Epidermal melanocyte (primary cell): ENCODE measurements at regions not wholly inside any gene's neighbourhood (a gene's known extent, or its start where the extent isn't known, plus 50 kb on each side); places are given as distances from the start of the nearest gene placed in this dataset.
"Not testable (repeated sequence)": the region's sequence is repeated elsewhere in the genome, so short reads cannot be mapped to it uniquely, and the experiment has no call there.

Experiments
- DNase-seq: peaks from one replicate; pipeline ENCODE4 v3.0.0; 2011; ENCODE audit warnings: low spot score; ENCODE audit not compliant: insufficient read length

DNA sequence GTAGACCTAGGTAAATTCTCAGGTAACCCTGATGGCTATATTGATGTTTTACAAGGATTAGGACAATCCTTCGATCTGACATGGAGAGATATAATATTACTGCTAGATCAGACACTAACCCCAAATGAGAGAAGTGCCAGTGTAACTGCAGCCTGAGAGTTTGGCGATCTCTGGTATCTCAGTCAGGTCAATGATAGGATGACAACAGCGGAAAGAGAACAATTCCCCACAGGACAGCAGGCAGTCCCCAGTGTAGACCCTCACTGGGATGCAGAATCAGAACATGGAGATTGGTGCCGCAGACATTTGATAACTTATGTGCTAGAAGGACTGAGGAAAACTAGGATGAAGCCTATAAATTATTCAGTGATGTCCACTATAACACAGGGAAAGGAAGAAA is 228.4 kb upstream of the CWC22 start:
- DNase-seq: not testable (repeated sequence)

DNA sequence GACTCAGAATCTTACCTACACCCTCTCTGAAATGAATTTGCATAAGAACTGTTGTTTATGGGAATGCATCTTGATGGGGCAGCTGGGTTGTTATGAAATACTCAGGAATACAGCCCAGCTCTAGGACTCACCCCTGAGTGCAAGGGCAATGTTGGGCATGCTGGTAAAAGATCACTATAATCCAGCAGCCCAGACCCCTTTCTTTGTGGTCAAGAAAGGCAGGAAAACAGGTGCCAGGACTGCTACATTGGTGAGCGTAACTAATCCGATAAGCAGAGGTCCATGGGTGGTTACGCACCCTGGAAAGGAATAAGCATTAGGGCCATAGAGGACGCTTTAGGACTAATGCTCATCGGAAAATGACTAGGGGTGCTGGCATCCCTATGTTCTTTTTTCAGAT is 227.9 kb upstream of the CWC22 start:
- not testable (repeated sequence) for DNase-seq

GRCh38 chr2:180231015-180231414 is 223.9 kb upstream of the CWC22 start:
- no peak for DNase-seq

DNA sequence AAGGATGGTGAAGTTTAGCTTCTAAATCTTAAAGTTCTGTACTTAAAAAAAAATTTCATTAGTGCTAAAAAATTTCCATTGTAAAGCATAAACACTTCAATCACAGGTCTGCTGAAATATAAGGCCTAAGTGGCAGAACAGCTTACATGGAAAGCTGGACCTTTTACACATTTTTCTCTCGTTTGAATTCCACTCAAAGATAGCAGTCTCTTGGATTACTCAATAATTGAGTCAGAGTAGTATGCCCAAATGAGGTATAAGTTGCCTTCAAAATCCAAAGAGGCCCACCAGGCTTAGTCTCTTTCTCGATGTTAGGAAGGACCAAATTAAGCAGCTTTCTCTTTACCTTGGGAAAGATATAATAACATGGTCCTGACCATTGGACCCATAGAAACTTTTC is 220.4 kb upstream of the CWC22 start:
- no peak for DNase-seq

DNA sequence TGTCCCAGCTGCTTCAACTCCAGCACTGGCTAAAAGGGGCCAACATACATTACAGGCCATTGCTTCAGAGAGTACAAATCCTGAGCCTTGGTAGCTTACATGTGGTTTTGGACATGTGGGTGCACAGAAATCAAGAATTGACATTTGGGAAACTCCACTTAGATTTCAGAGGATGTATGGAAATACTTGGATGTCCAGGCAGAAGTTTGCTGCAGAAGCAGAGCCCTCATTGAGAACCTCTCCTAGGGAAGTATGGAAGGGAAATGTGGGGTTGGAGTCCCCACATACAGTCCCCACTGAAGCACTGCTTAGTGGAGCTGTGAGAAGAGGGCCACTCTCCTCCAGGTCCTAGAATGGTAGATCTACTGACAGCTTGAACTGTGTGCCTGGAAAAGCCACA is 218.0 kb upstream of the CWC22 start:
- no peak for DNase-seq

DNA sequence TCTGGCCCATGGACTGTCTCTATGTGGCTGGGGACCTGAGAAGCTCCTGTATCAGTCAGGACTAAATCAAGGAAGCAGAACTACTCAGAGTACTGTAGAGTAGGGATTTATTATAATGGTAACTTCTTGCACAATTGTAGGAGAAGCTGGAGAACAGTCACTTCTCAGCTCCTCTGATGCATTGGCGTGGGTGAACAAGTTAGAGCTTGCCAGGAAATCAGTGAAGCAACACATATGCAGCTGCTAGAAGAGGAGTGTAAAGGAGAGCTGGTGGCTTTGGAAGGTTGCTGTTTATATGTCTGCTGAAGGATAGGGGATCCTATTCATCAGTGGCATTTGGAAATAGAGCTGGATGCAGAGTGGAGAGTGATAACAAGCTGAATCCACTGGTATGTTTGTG is 215.5 kb upstream of the CWC22 start:
- DNase-seq: peak; percentile 26

GRCh38 chr2:180219491-180219890 is 212.4 kb upstream of the CWC22 start:
- no peak for DNase-seq

- DNase-seq: no peak
Observed at GRCh38 chr2:180208841-180209240, 201.7 kb upstream of the CWC22 start.

GRCh38 chr2:180205621-180206235 is 198.6 kb upstream of the CWC22 start:
- DNase-seq: no peak

- no peak for DNase-seq
Observed at GRCh38 chr2:180203972-180204371, 196.9 kb upstream of the CWC22 start.

DNA sequence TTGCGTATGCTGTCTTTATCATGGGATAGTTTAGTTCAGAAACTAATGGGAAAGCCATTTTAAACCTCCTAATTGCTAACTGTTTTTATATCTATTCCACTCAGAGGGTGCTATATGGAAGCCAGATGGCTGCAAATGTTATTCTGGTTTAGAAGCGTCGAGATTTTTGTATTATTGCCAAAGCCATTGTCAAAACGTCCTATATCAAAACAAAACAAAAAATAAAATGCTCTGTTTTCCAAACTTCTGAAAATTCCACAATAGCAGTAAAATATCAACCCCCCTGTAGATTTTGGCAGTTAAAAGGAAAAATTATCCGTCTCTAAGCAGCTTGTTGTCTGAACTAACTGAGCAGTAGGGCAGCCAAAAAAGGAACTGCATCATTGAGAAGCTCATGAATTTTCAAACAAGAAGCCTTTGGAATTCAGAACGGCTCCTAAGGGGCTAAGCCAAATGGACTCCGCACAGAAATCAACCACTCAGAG is 195.4 kb upstream of the CWC22 start:
- no peak for DNase-seq

GRCh38 chr2:180196419-180196977 is 189.4 kb upstream of the CWC22 start:
- DNase-seq: no peak

DNA sequence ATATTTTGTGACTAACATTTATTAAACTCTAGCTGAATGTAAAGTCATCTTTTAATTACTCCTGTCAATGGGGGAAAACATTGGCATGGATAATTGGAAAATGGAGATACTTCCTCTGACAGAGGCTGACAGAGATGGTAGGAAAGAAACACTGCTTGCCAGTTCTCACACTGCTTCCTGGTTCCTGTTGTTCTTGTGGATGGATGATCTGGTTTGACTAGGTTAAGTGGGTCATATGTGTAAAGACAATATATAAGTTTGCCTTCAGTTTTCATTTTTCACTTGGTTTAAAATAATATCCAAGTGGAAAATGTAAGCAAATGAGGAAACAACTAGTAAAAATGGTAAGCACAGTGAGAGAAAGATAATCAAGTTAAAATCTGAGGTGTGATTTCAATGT is 188.8 kb upstream of the CWC22 start:
- DNase-seq: no peak

DNA sequence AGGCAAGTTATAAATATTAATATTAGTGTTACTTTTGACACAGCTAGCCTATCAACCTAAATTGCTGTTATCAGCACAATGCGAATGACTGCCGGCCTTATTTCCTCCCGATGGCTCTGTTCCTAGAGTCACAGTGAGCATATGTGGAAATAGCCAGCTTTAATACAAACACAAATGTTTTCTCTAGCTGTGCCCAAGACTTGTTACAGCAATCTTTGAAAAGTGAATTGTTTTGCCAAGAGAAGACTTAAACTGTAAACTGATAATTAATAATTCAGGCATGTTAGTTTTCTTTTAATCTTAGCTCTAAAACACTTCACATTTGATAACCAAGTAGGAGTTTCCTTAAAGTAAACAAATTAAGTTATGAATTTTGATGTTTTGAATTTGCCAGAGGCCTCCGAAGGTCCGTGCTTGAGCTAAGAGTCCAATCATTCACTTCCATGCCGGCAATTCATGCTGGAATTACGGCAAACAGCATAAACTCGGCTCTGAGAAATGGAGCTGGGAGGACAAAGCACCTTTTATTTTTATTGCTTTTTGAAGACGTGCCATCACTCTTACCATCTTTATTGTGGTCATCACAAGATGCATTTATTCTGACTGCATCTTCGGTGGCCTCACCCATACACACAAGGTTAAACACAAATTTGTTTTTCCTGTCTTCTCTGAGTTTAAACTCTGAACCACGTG is 184.5 kb upstream of the CWC22 start:
- DNase-seq: no peak

GRCh38 chr2:180190851-180191250 is 183.8 kb upstream of the CWC22 start:
- no peak for DNase-seq

- no peak for DNase-seq
Observed at GRCh38 chr2:180187611-180188010, 180.5 kb upstream of the CWC22 start.

DNA sequence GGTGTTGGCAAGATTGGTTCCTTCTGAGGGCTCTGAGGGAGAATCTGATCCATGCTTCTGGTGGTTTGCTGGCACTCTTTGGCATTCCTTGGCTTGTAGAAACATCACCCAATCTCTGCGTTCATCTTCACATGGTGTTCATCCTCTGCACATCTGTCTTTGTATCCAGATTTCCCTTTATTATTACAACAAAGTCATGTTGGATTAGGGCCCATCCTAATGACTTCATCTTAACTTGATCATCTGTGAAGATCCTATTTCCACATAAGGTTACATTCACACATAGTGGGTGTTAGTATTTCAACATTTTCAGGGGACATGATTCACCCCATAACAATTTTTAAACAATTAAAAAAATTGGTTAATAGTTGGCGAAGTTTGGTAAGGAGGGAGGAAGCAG is 177.4 kb upstream of the CWC22 start:
- no peak for DNase-seq

GRCh38 chr2:180180511-180180910 is 173.4 kb upstream of the CWC22 start:
- no peak for DNase-seq

GRCh38 chr2:180177534-180177933 is 170.4 kb upstream of the CWC22 start:
- no peak for DNase-seq

DNA sequence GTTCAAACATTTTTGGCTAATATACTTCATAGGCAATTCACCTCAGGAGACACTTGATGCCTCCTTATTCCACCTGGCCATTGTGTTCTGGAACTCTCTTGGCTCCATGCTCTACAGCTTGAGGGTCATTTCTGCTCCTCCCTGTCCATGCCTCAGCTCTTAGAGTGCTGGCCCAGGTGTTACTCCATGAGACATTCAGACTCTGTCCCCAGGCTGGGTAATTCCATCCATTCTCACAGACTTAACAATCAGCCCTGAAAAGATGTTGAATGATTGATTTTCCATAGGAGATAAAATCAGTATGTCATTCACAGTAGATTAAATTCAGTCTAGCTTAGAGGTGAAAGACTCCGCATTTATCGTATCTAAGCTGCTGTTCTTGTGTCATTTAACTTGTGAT is 168.6 kb upstream of the CWC22 start:
- DNase-seq: no peak

DNA sequence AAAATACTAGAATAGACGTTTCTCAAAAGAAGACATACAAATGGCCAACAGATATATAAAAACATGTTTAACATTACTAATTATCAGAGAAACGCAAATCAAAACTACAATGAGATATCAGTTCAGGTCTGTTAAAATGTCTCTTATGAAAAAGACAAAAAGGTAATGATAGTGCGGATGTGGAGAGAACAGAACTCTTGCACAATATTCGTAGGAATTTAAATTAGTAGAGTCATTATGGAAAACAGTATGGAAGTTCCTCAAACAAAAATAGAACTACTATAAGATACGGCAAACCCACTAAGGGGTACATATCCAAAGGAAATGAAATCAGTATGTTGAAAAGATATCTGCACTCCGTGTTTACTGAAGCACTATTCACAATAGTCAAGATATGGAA is 167.5 kb upstream of the CWC22 start:
- DNase-seq: no peak

GRCh38 chr2:180169474-180169873 is 162.4 kb upstream of the CWC22 start:
- no peak for DNase-seq

GRCh38 chr2:180161415-180161814 is 154.3 kb upstream of the CWC22 start:
- no peak for DNase-seq
